GM23338 (cell line): ENCODE measurements at regions not wholly inside any gene's neighbourhood (a gene's known extent, or its start where the extent isn't known, plus 50 kb on each side); places are given as distances from the start of the nearest gene placed in this dataset.

Experiments used
- ATAC-seq: fragments of 200-7000 bp; cut with Tn5 transposase; 3 replicates; pipeline ENCODE4 v1.9.1; 2020
- DNase-seq: peaks from one replicate; pipeline ENCODE4 v3.0.0-alpha.2; 2015; ENCODE audit warnings: low spot score
- H2AFZ ChIP-seq: fragments of 200-600 bp; sonication (generic); 2 replicates; pipeline ENCODE4 v1.8.0; 2016; ENCODE audit warnings: antibody characterized with exemption, mild to moderate bottlenecking, moderate library complexity
- H3F3A ChIP-seq: fragments of 200-600 bp; sonication (generic); replicated peaks from 2 replicates; pipeline ENCODE4 v1.8.0; 2017; ENCODE audit warnings: antibody characterized with exemption, mixed run types, low read depth
- H3K27ac ChIP-seq: fragments of 200-600 bp; sonication (generic); 2 replicates; pipeline ENCODE4 v1.6.1; 2016; ENCODE audit warnings: low read depth
- H3K27me3 ChIP-seq: fragments of 200-600 bp; sonication (generic); 2 replicates; pipeline ENCODE4 v1.8.0; 2016; ENCODE audit warnings: mild to moderate bottlenecking, mixed run types, moderate library complexity; ENCODE audit not compliant: insufficient read depth
- H3K36me3 ChIP-seq: fragments of 200-600 bp; sonication (generic); 2 replicates; pipeline ENCODE4 v1.8.0; 2016; ENCODE audit warnings: mild to moderate bottlenecking; ENCODE audit not compliant: insufficient read depth
- H3K4me1 ChIP-seq: fragments of 200-600 bp; sonication (generic); 2 replicates; pipeline ENCODE4 v1.8.0; 2016; ENCODE audit warnings: mild to moderate bottlenecking, moderate library complexity; ENCODE audit not compliant: insufficient read depth
- H3K4me2 ChIP-seq: fragments of 200-600 bp; sonication (generic); 2 replicates; pipeline ENCODE4 v1.7.1; 2017; ENCODE audit warnings: mixed run types
- H3K4me3 ChIP-seq: fragments of 200-600 bp; sonication (generic); 2 replicates; pipeline ENCODE4 v1.6.1; 2016; ENCODE audit warnings: mixed run types
- H3K79me2 ChIP-seq: fragments of 200-600 bp; sonication (generic); replicated peaks from 2 replicates; pipeline ENCODE4 v1.8.0; 2017; ENCODE audit warnings: mild to moderate bottlenecking; ENCODE audit not compliant: insufficient read depth
- H3K9me2 ChIP-seq: fragments of 200-600 bp; sonication (generic); 2 replicates; pipeline ENCODE4 v1.8.0; 2017; ENCODE audit not compliant: insufficient read depth
- H4K20me1 ChIP-seq: fragments of 200-600 bp; sonication (generic); replicated peaks from 2 replicates; pipeline ENCODE4 v1.8.0; 2017; ENCODE audit warnings: mild to moderate bottlenecking; ENCODE audit not compliant: insufficient read depth
- H3K27ac Mint-ChIP-seq: 2 replicates; pipeline ENCODE4 v1.8.0; 2020; ENCODE audit warnings: inconsistent platforms, mild to moderate bottlenecking, moderate library complexity, mixed read lengths
- H3K27me3 Mint-ChIP-seq: 3 replicates; pipeline ENCODE4 v1.8.0; 2022; ENCODE audit warnings: low read depth, mild to moderate bottlenecking, moderate library complexity, mixed read lengths, inconsistent platforms; ENCODE audit not compliant: insufficient read depth, poor library complexity
- H3K36me3 Mint-ChIP-seq: 3 replicates; pipeline ENCODE4 v1.8.0; 2021; ENCODE audit warnings: low read depth, mild to moderate bottlenecking, inconsistent platforms, moderate library complexity, mixed read lengths
- H3K4me1 Mint-ChIP-seq: 3 replicates; pipeline ENCODE4 v1.8.0; 2020; ENCODE audit warnings: mild to moderate bottlenecking, inconsistent platforms, mixed read lengths
- H3K4me3 Mint-ChIP-seq: 3 replicates; pipeline ENCODE4 v1.8.0; 2021; ENCODE audit warnings: moderate library complexity, mild to moderate bottlenecking, inconsistent platforms, mixed read lengths
- H3K9me3 Mint-ChIP-seq: 3 replicates; pipeline ENCODE4 v1.8.0; 2020; ENCODE audit warnings: moderate library complexity, mild to moderate bottlenecking, inconsistent platforms, mixed read lengths
- CREB1 ChIP-seq: fragments of 250-450 bp; sonication (Bioruptor Pico); IDR thresholded peaks from 2 replicates; pipeline ENCODE4 v1.5.0; 2020; ENCODE audit warnings: low read depth, mild to moderate bottlenecking, moderate library complexity
- EZH2 ChIP-seq: fragments of 200-600 bp; sonication (generic); IDR thresholded peaks from one replicate; pipeline ENCODE4 v1.8.0; 2017; ENCODE audit warnings: antibody characterized with exemption, mild to moderate bottlenecking, low read depth; ENCODE audit not compliant: unreplicated experiment
- EZH2phosphoT487 ChIP-seq: fragments of 200-600 bp; sonication (generic); IDR thresholded peaks from one replicate; pipeline ENCODE4 v1.8.1; 2018; ENCODE audit warnings: antibody characterized with exemption; ENCODE audit not compliant: unreplicated experiment
- JUNB ChIP-seq: IDR thresholded peaks from one replicate; pipeline ENCODE4 v1.6.1; 2016; ENCODE audit warnings: antibody characterized with exemption; ENCODE audit not compliant: unreplicated experiment
- NANOG ChIP-seq: IDR thresholded peaks from 2 replicates; pipeline ENCODE4 v1.6.1; 2016; ENCODE audit warnings: antibody characterized with exemption, borderline replicate concordance
- POLR2AphosphoS5 ChIP-seq: IDR thresholded peaks from 2 replicates; pipeline ENCODE4 v1.6.1; 2016; ENCODE audit warnings: antibody characterized with exemption, low read depth
- STAT1 ChIP-seq: IDR thresholded peaks from one replicate; pipeline ENCODE4 v1.6.1; 2016; ENCODE audit warnings: antibody characterized with exemption; ENCODE audit not compliant: unreplicated experiment
- ZNF114 ChIP-seq: fragments of 250-450 bp; sonication (Bioruptor Pico); IDR thresholded peaks from 2 replicates; pipeline ENCODE4 v1.5.0; 2020; ENCODE audit warnings: mild to moderate bottlenecking, moderate library complexity
- ZNF331 ChIP-seq: fragments of 250-450 bp; sonication (Bioruptor Pico); IDR thresholded peaks from 2 replicates; pipeline ENCODE4 v1.5.0; 2020; ENCODE audit warnings: low read depth, mild to moderate bottlenecking, moderate library complexity
- TF ChIP-seq, protein P1 (sequence below): IDR thresholded peaks from 2 replicates; pipeline ENCODE4 v1.6.1; 2016; ENCODE audit warnings: antibody characterized with exemption
- TF ChIP-seq, protein P2 (sequence below): IDR thresholded peaks from one replicate; pipeline ENCODE4 v1.6.1; 2018; ENCODE audit warnings: antibody characterized with exemption; ENCODE audit not compliant: unreplicated experiment
- TF ChIP-seq, protein P3 (sequence below): fragments of 250-450 bp; sonication (Bioruptor Pico); IDR thresholded peaks from 2 replicates; pipeline ENCODE4 v1.5.0; 2020; ENCODE audit warnings: mild to moderate bottlenecking, moderate library complexity
- TF ChIP-seq, protein P4 (sequence below), 2 experiments: fragments of 200-600 bp in 1 of 2; sonication (generic) in 1 of 2; conservative IDR thresholded peaks; 2 replicates each; pipeline versions ENCODE4 v1.5.1 to v1.6.1; 2016 to 2017; ENCODE audit warnings: antibody characterized with exemption in 2 of 2, low read depth in 2 of 2, mild to moderate bottlenecking in 2 of 2, moderate library complexity in 1 of 2

DNA sequence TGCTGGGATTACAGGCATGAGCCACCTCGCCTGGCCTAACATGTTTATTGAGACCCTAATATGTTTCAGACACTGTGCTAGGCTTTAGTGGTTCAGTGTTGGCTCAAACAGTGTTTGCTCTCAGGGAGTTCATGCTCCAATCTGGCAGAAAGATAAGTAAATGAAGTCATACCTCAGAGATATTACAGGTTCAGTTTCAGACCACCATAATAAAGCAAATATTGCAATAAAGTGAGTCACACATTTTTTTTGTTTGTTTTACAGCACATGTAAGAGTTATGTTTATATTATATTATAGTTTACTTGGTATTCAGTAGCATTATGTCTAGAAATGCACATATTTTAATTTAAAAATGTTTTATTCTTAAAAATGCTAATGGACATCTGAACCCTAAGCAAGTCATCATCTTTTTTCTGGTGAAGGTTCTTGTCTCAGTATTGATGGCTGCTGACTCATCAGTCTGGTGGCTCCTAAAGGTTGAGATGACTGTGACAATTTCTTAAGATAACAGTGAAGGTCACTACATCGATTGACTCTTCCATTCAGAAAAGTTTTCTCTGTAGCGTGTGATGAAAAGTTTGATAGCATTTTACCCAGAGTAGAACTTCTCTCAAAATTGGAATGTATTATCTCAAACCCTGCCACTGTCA lies 243.0 kb upstream of the ANO5 start:
- Histone ChIP-seq H3K4me1 (no peaks in the 10 kb centered on the region), H3K4me3 (no peak overlapping the region), H3K4me2 (no peak overlapping the region), H3K27me3 (no peaks in the 10 kb centered on the region), H3K9me2 (no peaks in the 10 kb centered on the region; the same call in 1 of the 2 replicates), H3K27ac (no peak overlapping the region), H4K20me1 (no peaks in the 10 kb centered on the region), H3K79me2 (no peaks in the 10 kb centered on the region), H3K36me3 (no peaks in the 10 kb centered on the region), H3F3A (no peaks in the 10 kb centered on the region), H2AFZ (no peak overlapping the region)
- no peak overlapping the region for H3K27ac Mint-ChIP-seq
- no peak for DNase-seq
- TF ChIP-seq CREB1 (no peak), JUNB (no peak), STAT1 (no peak), ZNF114 (CRISPR knock-in tag) (no peak), ZNF331 (CRISPR knock-in tag) (no peak), EZH2 (no peak), POLR2AphosphoS5 (no peak), NANOG (no peak), EZH2phosphoT487 (no peak)
- TF ChIP-seq, protein P1, sequence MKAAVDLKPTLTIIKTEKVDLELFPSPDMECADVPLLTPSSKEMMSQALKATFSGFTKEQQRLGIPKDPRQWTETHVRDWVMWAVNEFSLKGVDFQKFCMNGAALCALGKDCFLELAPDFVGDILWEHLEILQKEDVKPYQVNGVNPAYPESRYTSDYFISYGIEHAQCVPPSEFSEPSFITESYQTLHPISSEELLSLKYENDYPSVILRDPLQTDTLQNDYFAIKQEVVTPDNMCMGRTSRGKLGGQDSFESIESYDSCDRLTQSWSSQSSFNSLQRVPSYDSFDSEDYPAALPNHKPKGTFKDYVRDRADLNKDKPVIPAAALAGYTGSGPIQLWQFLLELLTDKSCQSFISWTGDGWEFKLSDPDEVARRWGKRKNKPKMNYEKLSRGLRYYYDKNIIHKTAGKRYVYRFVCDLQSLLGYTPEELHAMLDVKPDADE, result no peak
- TF ChIP-seq, protein P2, sequence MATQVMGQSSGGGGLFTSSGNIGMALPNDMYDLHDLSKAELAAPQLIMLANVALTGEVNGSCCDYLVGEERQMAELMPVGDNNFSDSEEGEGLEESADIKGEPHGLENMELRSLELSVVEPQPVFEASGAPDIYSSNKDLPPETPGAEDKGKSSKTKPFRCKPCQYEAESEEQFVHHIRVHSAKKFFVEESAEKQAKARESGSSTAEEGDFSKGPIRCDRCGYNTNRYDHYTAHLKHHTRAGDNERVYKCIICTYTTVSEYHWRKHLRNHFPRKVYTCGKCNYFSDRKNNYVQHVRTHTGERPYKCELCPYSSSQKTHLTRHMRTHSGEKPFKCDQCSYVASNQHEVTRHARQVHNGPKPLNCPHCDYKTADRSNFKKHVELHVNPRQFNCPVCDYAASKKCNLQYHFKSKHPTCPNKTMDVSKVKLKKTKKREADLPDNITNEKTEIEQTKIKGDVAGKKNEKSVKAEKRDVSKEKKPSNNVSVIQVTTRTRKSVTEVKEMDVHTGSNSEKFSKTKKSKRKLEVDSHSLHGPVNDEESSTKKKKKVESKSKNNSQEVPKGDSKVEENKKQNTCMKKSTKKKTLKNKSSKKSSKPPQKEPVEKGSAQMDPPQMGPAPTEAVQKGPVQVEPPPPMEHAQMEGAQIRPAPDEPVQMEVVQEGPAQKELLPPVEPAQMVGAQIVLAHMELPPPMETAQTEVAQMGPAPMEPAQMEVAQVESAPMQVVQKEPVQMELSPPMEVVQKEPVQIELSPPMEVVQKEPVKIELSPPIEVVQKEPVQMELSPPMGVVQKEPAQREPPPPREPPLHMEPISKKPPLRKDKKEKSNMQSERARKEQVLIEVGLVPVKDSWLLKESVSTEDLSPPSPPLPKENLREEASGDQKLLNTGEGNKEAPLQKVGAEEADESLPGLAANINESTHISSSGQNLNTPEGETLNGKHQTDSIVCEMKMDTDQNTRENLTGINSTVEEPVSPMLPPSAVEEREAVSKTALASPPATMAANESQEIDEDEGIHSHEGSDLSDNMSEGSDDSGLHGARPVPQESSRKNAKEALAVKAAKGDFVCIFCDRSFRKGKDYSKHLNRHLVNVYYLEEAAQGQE, result no peak
- TF ChIP-seq, protein P3, sequence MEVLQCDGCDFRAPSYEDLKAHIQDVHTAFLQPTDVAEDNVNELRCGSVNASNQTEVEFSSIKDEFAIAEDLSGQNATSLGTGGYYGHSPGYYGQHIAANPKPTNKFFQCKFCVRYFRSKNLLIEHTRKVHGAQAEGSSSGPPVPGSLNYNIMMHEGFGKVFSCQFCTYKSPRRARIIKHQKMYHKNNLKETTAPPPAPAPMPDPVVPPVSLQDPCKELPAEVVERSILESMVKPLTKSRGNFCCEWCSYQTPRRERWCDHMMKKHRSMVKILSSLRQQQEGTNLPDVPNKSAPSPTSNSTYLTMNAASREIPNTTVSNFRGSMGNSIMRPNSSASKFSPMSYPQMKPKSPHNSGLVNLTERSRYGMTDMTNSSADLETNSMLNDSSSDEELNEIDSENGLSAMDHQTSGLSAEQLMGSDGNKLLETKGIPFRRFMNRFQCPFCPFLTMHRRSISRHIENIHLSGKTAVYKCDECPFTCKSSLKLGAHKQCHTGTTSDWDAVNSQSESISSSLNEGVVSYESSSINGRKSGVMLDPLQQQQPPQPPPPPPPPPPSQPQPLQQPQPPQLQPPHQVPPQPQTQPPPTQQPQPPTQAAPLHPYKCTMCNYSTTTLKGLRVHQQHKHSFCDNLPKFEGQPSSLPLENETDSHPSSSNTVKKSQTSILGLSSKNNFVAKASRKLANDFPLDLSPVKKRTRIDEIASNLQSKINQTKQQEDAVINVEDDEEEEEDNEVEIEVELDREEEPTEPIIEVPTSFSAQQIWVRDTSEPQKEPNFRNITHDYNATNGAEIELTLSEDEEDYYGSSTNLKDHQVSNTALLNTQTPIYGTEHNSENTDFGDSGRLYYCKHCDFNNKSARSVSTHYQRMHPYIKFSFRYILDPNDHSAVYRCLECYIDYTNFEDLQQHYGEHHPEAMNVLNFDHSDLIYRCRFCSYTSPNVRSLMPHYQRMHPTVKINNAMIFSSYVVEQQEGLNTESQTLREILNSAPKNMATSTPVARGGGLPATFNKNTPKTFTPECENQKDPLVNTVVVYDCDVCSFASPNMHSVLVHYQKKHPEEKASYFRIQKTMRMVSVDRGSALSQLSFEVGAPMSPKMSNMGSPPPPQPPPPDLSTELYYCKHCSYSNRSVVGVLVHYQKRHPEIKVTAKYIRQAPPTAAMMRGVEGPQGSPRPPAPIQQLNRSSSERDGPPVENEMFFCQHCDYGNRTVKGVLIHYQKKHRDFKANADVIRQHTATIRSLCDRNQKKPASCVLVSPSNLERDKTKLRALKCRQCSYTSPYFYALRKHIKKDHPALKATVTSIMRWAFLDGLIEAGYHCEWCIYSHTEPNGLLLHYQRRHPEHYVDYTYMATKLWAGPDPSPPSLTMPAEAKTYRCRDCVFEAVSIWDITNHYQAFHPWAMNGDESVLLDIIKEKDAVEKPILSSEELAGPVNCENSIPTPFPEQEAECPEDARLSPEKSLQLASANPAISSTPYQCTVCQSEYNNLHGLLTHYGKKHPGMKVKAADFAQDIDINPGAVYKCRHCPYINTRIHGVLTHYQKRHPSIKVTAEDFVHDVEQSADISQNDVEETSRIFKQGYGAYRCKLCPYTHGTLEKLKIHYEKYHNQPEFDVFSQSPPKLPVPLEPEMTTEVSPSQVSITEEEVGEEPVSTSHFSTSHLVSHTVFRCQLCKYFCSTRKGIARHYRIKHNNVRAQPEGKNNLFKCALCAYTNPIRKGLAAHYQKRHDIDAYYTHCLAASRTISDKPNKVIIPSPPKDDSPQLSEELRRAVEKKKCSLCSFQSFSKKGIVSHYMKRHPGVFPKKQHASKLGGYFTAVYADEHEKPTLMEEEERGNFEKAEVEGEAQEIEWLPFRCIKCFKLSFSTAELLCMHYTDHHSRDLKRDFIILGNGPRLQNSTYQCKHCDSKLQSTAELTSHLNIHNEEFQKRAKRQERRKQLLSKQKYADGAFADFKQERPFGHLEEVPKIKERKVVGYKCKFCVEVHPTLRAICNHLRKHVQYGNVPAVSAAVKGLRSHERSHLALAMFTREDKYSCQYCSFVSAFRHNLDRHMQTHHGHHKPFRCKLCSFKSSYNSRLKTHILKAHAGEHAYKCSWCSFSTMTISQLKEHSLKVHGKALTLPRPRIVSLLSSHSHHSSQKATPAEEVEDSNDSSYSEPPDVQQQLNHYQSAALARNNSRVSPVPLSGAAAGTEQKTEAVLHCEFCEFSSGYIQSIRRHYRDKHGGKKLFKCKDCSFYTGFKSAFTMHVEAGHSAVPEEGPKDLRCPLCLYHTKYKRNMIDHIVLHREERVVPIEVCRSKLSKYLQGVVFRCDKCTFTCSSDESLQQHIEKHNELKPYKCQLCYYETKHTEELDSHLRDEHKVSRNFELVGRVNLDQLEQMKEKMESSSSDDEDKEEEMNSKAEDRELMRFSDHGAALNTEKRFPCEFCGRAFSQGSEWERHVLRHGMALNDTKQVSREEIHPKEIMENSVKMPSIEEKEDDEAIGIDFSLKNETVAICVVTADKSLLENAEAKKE, result no peak
- TF ChIP-seq, protein P4, sequence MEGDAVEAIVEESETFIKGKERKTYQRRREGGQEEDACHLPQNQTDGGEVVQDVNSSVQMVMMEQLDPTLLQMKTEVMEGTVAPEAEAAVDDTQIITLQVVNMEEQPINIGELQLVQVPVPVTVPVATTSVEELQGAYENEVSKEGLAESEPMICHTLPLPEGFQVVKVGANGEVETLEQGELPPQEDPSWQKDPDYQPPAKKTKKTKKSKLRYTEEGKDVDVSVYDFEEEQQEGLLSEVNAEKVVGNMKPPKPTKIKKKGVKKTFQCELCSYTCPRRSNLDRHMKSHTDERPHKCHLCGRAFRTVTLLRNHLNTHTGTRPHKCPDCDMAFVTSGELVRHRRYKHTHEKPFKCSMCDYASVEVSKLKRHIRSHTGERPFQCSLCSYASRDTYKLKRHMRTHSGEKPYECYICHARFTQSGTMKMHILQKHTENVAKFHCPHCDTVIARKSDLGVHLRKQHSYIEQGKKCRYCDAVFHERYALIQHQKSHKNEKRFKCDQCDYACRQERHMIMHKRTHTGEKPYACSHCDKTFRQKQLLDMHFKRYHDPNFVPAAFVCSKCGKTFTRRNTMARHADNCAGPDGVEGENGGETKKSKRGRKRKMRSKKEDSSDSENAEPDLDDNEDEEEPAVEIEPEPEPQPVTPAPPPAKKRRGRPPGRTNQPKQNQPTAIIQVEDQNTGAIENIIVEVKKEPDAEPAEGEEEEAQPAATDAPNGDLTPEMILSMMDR (conservative IDR thresholded peaks at IDR 0.05; ENCODE audit: low read depth in 2 of 2), result no peak
- no peaks in the 10 kb centered on the region for H3K36me3 Mint-ChIP-seq
- H3K9me3 Mint-ChIP-seq, result no peaks in the 10 kb centered on the region
- no peaks in the 10 kb centered on the region for H3K4me1 Mint-ChIP-seq
- no peak overlapping the region for H3K4me3 Mint-ChIP-seq
- ATAC-seq, result no peak
- no peaks in the 10 kb centered on the region for H3K27me3 Mint-ChIP-seq
